Body of pancreas (tissue), 4 donors: ENCODE measurements at regions not wholly inside any gene's neighbourhood (a gene's known extent, or its start where the extent isn't known, plus 50 kb on each side); places are given as distances from the start of the nearest gene placed in this dataset.

ENCODE experiments used
- ATAC-seq: fragments of 150-250 bp; one replicate; pipeline ENCODE4 v1.9.1; 2016
- DNase-seq, 4 donors: peaks; one replicate each; pipeline ENCODE4 v3.0.0-alpha.2; 2019
- H3K27ac ChIP-seq, 4 donors: fragments of 200-600 bp; sonication (generic); 1 replicate in 3 of 4; 2 replicates in 1 of 4; pipeline versions ENCODE4 v1.5.1 to v1.6.1; 2016 to 2019; ENCODE audit warnings: mild to moderate bottlenecking in 1 of 4, mixed read lengths in 1 of 4, moderate library complexity in 1 of 4
- H3K27me3 ChIP-seq, 2 donors: fragments of 200-600 bp; sonication (generic); one replicate each; pipeline ENCODE4 v1.6.0; 2016; ENCODE audit warnings: mild to moderate bottlenecking in 1 of 2
- H3K36me3 ChIP-seq, 2 donors: fragments of 200-600 bp; sonication (generic); replicated peaks in 1 of 2; 2 replicates each; pipeline ENCODE4 v1.5.1; 2016; ENCODE audit warnings: low read depth in 2 of 2; ENCODE audit not compliant: insufficient read depth in 1 of 2
- H3K4me1 ChIP-seq: fragments of 200-600 bp; sonication (generic); one replicate; pipeline ENCODE4 v1.6.0; 2016
- H3K4me3 ChIP-seq, 2 donors: fragments of 200-600 bp; sonication (generic); 1 replicate in 1 of 2; 2 replicates in 1 of 2; pipeline ENCODE4 v1.5.1; 2016 to 2019
- H3K9me3 ChIP-seq, 3 donors: fragments of 200-600 bp; sonication (generic); 1 replicate in 2 of 3; 2 replicates in 1 of 3; pipeline ENCODE4 v1.5.1; 2016
- POLR2A ChIP-seq, 3 donors: fragments of 450-650 bp; IDR thresholded peaks; one replicate each; pipeline ENCODE4 v1.6.1; 2016; ENCODE audit warnings: antibody characterized with exemption in 3 of 3, mild to moderate bottlenecking in 2 of 3
- WGBS, 2 donors: methylation state at CpG; one replicate each; pipeline ENCODE4 v1.1.5; 2017; 5-methylcytosine and 5-hydroxymethylcytosine counted together
- intact Hi-C: fragments of 100-400 bp; cut with DNase I; formaldehyde crosslinking; loops from one replicate; pipeline ENCODE4 v1.15.1; 2023
- TF ChIP-seq, protein P1 (sequence below), 7 experiments: fragments of 450-650 bp in 4 of 7; fragments of 200-600 bp in 3 of 7; sonication (generic) in 3 of 7; IDR thresholded peaks; one replicate each; pipeline ENCODE4 v1.5.1; 2016 to 2019; ENCODE audit warnings: antibody characterized with exemption in 7 of 7

DNA sequence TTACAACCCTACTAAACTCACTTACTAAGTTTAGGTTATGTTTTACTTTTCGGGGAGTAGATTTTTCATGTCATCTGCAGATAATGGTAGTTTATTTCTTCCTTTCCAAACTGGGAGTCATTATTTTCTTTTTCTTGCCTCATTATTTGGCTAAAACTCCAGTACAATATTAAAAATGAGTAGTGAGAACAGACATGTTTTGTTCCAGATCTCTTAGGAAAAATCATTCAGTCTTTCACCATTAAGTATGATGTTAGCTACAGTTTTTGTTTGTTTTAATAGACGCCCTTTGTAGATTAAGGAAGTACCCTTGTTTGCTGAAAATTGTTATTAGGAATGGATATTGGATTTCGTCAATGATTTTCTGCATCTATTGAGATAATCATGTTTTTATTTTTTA lies 472.0 kb upstream of the PAPPA start:
- no peaks in the 10 kb centered on the region for H3K4me1 ChIP-seq
- no peak for DNase-seq
- no peaks in the 10 kb centered on the region for H3K9me3 ChIP-seq
- H3K4me3 ChIP-seq, result no peak overlapping the region
- H3K27me3 ChIP-seq, result no peaks in the 10 kb centered on the region
- H3K36me3 ChIP-seq, result no peaks in the 10 kb centered on the region
- 45 to 51% methylated on average over 3 of the region's 3 CpGs for WGBS, 2 donors
- ATAC-seq, result no peak
- H3K27ac ChIP-seq, result no peak overlapping the region
- TF ChIP-seq, protein P1, sequence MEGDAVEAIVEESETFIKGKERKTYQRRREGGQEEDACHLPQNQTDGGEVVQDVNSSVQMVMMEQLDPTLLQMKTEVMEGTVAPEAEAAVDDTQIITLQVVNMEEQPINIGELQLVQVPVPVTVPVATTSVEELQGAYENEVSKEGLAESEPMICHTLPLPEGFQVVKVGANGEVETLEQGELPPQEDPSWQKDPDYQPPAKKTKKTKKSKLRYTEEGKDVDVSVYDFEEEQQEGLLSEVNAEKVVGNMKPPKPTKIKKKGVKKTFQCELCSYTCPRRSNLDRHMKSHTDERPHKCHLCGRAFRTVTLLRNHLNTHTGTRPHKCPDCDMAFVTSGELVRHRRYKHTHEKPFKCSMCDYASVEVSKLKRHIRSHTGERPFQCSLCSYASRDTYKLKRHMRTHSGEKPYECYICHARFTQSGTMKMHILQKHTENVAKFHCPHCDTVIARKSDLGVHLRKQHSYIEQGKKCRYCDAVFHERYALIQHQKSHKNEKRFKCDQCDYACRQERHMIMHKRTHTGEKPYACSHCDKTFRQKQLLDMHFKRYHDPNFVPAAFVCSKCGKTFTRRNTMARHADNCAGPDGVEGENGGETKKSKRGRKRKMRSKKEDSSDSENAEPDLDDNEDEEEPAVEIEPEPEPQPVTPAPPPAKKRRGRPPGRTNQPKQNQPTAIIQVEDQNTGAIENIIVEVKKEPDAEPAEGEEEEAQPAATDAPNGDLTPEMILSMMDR (IDR thresholded peaks at IDR 0.05), result no peak
- TF ChIP-seq POLR2A (IDR thresholded peaks at IDR 0.05), result no peak
- intact Hi-C loops, result no loop called here

GRCh38 chr9:115686069-115686468 lies 467.5 kb upstream of the PAPPA start:
- H3K27ac ChIP-seq, result no peak overlapping the region
- no peak for TF ChIP-seq POLR2A (IDR thresholded peaks at IDR 0.05)
- TF ChIP-seq, protein P1 (IDR thresholded peaks at IDR 0.05), result no peak
- WGBS, 2 donors, result 63 to 70% methylated on average over 1 of the region's 1 CpG
- H3K36me3 ChIP-seq, result no peaks in the 10 kb centered on the region
- H3K27me3 ChIP-seq, result no peaks in the 10 kb centered on the region
- DNase-seq (no peak), ATAC-seq (no peak)
- H3K4me1 ChIP-seq, result no peaks in the 10 kb centered on the region
- intact Hi-C loops, result no loop called here
- H3K9me3 ChIP-seq, result no peaks in the 10 kb centered on the region
- no peak overlapping the region for H3K4me3 ChIP-seq

DNA sequence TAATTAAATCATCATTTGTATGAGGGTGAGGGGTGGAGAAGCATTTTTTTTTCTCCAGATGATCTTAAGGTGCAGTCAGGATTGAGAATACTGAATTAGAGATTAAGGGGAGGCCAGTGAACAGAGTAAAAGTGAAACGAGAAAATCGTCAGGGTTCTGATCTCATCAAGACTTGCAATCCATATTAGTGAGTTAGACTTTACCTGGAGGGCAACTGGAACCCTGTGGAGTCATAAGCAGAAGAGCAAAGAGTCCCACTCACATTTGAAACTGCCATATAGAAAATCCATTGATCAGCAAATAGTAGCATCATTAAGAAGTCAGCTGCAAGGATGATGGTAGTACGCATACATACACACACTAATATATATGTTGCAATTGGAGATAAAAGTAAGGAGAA lies 466.2 kb upstream of the PAPPA start:
- H3K9me3 ChIP-seq, result no peaks in the 10 kb centered on the region
- intact Hi-C loops, result no loop called here

GRCh38 chr9:115689331-115689730 lies 464.3 kb upstream of the PAPPA start:
- no peak for DNase-seq

More for the DNA sequence above, 466.2 kb upstream of the PAPPA start:
- ATAC-seq (no peak), DNase-seq (no peak)
- Histone ChIP-seq H3K4me3 (no peak overlapping the region), H3K27ac (no peak overlapping the region), H3K27me3 (no peaks in the 10 kb centered on the region), H3K36me3 (no peaks in the 10 kb centered on the region), H3K4me1 (no peaks in the 10 kb centered on the region)
- 47 to 52% methylated on average over 3 of the region's 3 CpGs for WGBS, 2 donors
- TF ChIP-seq, protein P1 (IDR thresholded peaks at IDR 0.05), result no peak
- no peak for TF ChIP-seq POLR2A (IDR thresholded peaks at IDR 0.05)

More at GRCh38 chr9:115689331-115689730, 464.3 kb upstream of the PAPPA start:
- no peaks in the 10 kb centered on the region for H3K36me3 ChIP-seq
- no peak overlapping the region for H3K27ac ChIP-seq
- TF ChIP-seq POLR2A (IDR thresholded peaks at IDR 0.05), result no peak
- TF ChIP-seq, protein P1 (IDR thresholded peaks at IDR 0.05), result no peak
- intact Hi-C loops, result no loop called here
- H3K4me3 ChIP-seq, result no peak overlapping the region
- H3K9me3 ChIP-seq, result no peaks in the 10 kb centered on the region
- 48 to 69% methylated on average over 1 of the region's 1 CpG for WGBS, 2 donors
- ATAC-seq, result no peak
- no peaks in the 10 kb centered on the region for H3K4me1 ChIP-seq
- H3K27me3 ChIP-seq, result no peaks in the 10 kb centered on the region
